B cell (primary cell): ENCODE measurements at regions not wholly inside any gene's neighbourhood (a gene's known extent, or its start where the extent isn't known, plus 50 kb on each side); places are given as distances from the start of the nearest gene placed in this dataset.

Experiments used
- ATAC-seq: fragments of 200-7000 bp; cut with Tn5 transposase; one replicate; pipeline ENCODE4 v1.10.0; 2021; ENCODE audit warnings: low read depth, mild to moderate bottlenecking, moderate number of reproducible peaks, moderate library complexity
- CTCF ChIA-PET: fragments of 350-600 bp; sonication (Branson Sonifier 250); formaldehyde crosslinking; loops from one replicate; lab custom pipeline; 2021; ENCODE audit warnings: antibody characterized with exemption, inconsistent platforms; lab: Charles Lee
- POLR2A ChIA-PET: fragments of 350-600 bp; sonication (Branson Sonifier 250); formaldehyde crosslinking; loops from one replicate; lab custom pipeline; 2021; ENCODE audit warnings: antibody characterized with exemption; lab: Charles Lee
- DNase-seq: peaks from one replicate; pipeline ENCODE4 v3.0.0; 2013
- H2AFZ ChIP-seq: 2 replicates; pipeline ENCODE4 v1.6.1; 2012; ENCODE audit warnings: mild to moderate bottlenecking, low read depth, low read length; ENCODE audit not compliant: insufficient read depth, poor library complexity, severe bottlenecking
- H3K27ac ChIP-seq, 2 donors: 1 replicate in 1 of 2; 2 replicates in 1 of 2; pipeline ENCODE4 v1.5.1; 2012 to 2013; ENCODE audit warnings: low read length in 2 of 2, mild to moderate bottlenecking in 2 of 2, moderate library complexity in 1 of 2
- H3K27me3 ChIP-seq, 4 experiments: fragments of 200-600 bp in 1 of 4; sonication (generic) in 1 of 4; replicated peaks in 1 of 4; 1 replicate in 2 of 4; 2 replicates in 2 of 4; pipeline versions ENCODE4 v1.6.1 to v1.7.0; 2013 to 2016; ENCODE audit warnings: low read length in 3 of 4, mild to moderate bottlenecking in 2 of 4, mixed read lengths in 1 of 4, moderate library complexity in 1 of 4; ENCODE audit not compliant: insufficient read depth in 4 of 4, control insufficient read depth in 3 of 4; ENCODE audit errors: control extremely low read depth in 1 of 4
- H3K36me3 ChIP-seq, 2 experiments: replicated peaks in 1 of 2; 1 replicate in 1 of 2; 2 replicates in 1 of 2; pipeline versions ENCODE4 v1.6.1 to v1.7.1; 2013; ENCODE audit warnings: low read length in 1 of 2; ENCODE audit not compliant: insufficient read depth in 2 of 2, control insufficient read depth in 1 of 2; ENCODE audit errors: control extremely low read depth in 1 of 2, extremely low read depth in 1 of 2
- H3K4me1 ChIP-seq, 2 donors: fragments of 200-600 bp in 1 of 2; sonication (generic) in 1 of 2; 1 replicate in 1 of 2; 2 replicates in 1 of 2; pipeline versions ENCODE4 v1.5.1 to v1.6.1; 2013 to 2017; ENCODE audit warnings: low read length in 2 of 2; ENCODE audit not compliant: control insufficient read depth in 2 of 2, insufficient read depth in 2 of 2
- H3K4me2 ChIP-seq: replicated peaks from 2 replicates; pipeline ENCODE3; 2012; ENCODE audit warnings: mild to moderate bottlenecking, low read depth, low read length; ENCODE audit not compliant: poor library complexity, severe bottlenecking
- H3K4me3 ChIP-seq, 5 experiments: fragments of 200-600 bp in 1 of 5; sonication (generic) in 1 of 5; 1 replicate in 3 of 5; 2 replicates in 2 of 5; pipeline versions ENCODE4 v1.5.1 to v1.7.0; 2011 to 2016; ENCODE audit warnings: low read length in 4 of 5, mild to moderate bottlenecking in 4 of 5, low read depth in 2 of 5, control low read depth in 1 of 5, moderate library complexity in 1 of 5; ENCODE audit not compliant: insufficient read depth in 1 of 5; ENCODE audit errors: control extremely low read depth in 1 of 5, extremely low read depth in 1 of 5
- H3K79me2 ChIP-seq: fragments of 200-600 bp; sonication (generic); one replicate; pipeline ENCODE4 v1.6.0; 2016; ENCODE audit warnings: low read length; ENCODE audit not compliant: control insufficient read depth, insufficient read depth
- H3K9ac ChIP-seq: fragments of 200-600 bp; sonication (generic); 2 replicates; pipeline ENCODE4 v1.6.1; 2017; ENCODE audit warnings: mild to moderate bottlenecking, low read length, moderate library complexity
- H3K9me3 ChIP-seq, 3 donors: one replicate each; pipeline versions ENCODE4 v1.6.1 to v1.7.1; 2013; ENCODE audit warnings: low read length in 2 of 3; ENCODE audit not compliant: control insufficient read depth in 2 of 3, insufficient read depth in 1 of 3; ENCODE audit errors: control extremely low read depth in 1 of 3
- H4K20me1 ChIP-seq: 2 replicates; pipeline ENCODE4 v1.6.0; 2012; ENCODE audit warnings: mild to moderate bottlenecking, low read length; ENCODE audit not compliant: insufficient read depth, control insufficient read depth, poor library complexity, severe bottlenecking
- H3K27ac Mint-ChIP-seq: one replicate; pipeline ENCODE4 v1.8.0; 2021; ENCODE audit warnings: mixed read lengths
- H3K27me3 Mint-ChIP-seq: one replicate; pipeline ENCODE4 v1.8.0; 2021; ENCODE audit warnings: mixed read lengths
- H3K4me1 Mint-ChIP-seq: one replicate; pipeline ENCODE4 v1.8.0; 2021; ENCODE audit warnings: mixed read lengths
- H3K4me3 Mint-ChIP-seq: one replicate; pipeline ENCODE4 v1.8.0; 2021; ENCODE audit warnings: mixed read lengths
- H3K9me3 Mint-ChIP-seq: one replicate; pipeline ENCODE4 v1.8.0; 2022; ENCODE audit warnings: mixed read lengths; ENCODE audit not compliant: insufficient read depth
- CTCF ChIP-seq: fragments of 200-600 bp; IDR thresholded peaks from one replicate; pipeline ENCODE4 v1.8.0; 2022; ENCODE audit warnings: antibody characterized with exemption, mild to moderate bottlenecking
- EZH2 ChIP-seq: IDR thresholded peaks from 2 replicates; pipeline ENCODE4 v1.6.1; 2012; ENCODE audit warnings: borderline replicate concordance, low read depth, mild to moderate bottlenecking, moderate library complexity, low read length; ENCODE audit not compliant: insufficient read depth, poor library complexity, severe bottlenecking
- WGBS: methylation state at CpG from one replicate; pipeline ENCODE4 v1.1.5; 2013; ENCODE audit warnings: missing lambda C conversion rate; ENCODE audit not compliant: insufficient coverage; 5-methylcytosine and 5-hydroxymethylcytosine counted together
- intact Hi-C: fragments of 100-400 bp; cut with micrococcal nuclease; formaldehyde crosslinking; loops from one replicate; pipeline ENCODE4 v1.10.0; 2022

DNA sequence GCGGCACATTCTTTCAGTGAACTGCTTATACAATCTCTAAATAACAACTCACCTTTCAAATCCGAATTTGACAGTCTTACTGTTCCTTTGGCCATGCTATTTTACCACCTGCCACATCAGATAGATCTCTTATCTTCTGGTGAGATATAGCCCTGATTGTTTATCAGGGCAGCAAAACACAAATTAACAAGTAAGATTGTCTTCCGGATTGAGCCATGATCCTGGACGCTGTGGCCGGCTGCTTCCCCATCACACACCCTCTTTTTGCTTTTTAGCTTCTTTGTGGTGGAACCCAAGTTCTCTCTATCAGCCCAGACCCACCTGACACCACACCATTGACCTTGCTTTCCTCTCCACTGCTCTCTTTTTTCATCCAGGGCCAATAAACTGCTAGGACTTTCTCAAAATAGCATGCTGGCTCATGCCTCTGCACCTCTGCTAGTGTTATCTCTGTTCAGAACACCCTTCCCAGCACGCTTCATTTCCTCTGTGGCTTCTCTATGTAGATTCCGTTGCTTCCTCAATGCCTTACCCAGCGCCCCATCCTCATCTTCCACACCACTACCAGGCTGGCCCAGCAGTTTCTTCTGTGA is 111.8 kb upstream of the CNTNAP5 start:
- Histone ChIP-seq H2AFZ (no peak overlapping the region), H3K4me2 (no peak overlapping the region), H3K27ac (no peak overlapping the region), H3K9me3 (no peaks in the 10 kb centered on the region), H3K4me3 (no peak overlapping the region), H3K9ac (no peak overlapping the region), H3K27me3 (no peaks in the 10 kb centered on the region), H3K4me1 (no peaks in the 10 kb centered on the region), H3K36me3 (no peaks in the 10 kb centered on the region), H4K20me1 (no peaks in the 10 kb centered on the region), H3K79me2 (no peaks in the 10 kb centered on the region)
- intact Hi-C loops = no loop called here
- peaks cover 2% of the 10 kb centered on the region for H3K9me3 Mint-ChIP-seq
- H3K4me3 Mint-ChIP-seq = no peak overlapping the region
- DNase-seq (no peak), ATAC-seq (no peak)
- H3K27ac Mint-ChIP-seq = no peak overlapping the region
- TF ChIP-seq CTCF (no peak), EZH2 (no peak)
- no peaks in the 10 kb centered on the region for H3K4me1 Mint-ChIP-seq
- WGBS = 5% methylated on average over 8 of the region's 8 CpGs
- ChIA-PET CTCF (no interaction called here), POLR2A (no interaction called here)
- H3K27me3 Mint-ChIP-seq = no peaks in the 10 kb centered on the region

DNA sequence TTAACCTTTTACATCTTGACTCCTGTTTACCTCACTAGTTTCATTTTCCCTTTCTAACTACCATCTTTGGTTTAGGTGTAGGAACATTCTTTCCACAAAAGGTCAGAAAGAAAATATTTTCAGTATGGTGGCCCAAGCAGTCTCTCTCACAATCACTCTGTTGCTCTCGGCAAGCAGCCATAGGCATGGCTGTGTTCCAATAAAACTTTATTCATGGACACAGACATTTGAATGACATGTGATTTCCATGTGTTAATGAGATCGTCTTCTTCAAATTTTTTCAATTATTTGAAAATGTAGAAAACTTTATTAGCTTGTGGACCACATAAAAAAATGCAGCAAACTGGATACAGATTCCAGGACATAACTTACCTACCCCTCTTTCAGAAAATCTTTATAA is 109.7 kb upstream of the CNTNAP5 start:
- H3K9ac ChIP-seq = no peak overlapping the region
- no CpG with 5 or more reads among the region's 2 CpGs for WGBS
- H3K9me3 ChIP-seq = no peaks in the 10 kb centered on the region
- H3K27me3 ChIP-seq = no peaks in the 10 kb centered on the region
- DNase-seq = no peak
- H3K4me1 ChIP-seq = no peaks in the 10 kb centered on the region
- H3K27ac ChIP-seq = no peak overlapping the region
- H3K79me2 ChIP-seq = no peaks in the 10 kb centered on the region
- no peak for ATAC-seq
- no peaks in the 10 kb centered on the region for H3K36me3 ChIP-seq
- Mint-ChIP-seq H3K4me3 (no peak overlapping the region), H3K4me1 (no peaks in the 10 kb centered on the region), H3K27me3 (no peaks in the 10 kb centered on the region), H3K9me3 (peaks cover 2% of the 10 kb centered on the region), H3K27ac (no peak overlapping the region)
- CTCF ChIA-PET = no interaction called here
- TF ChIP-seq CTCF = no peak
- TF ChIP-seq EZH2 = no peak
- intact Hi-C loops = no loop called here
- no peak overlapping the region for H2AFZ ChIP-seq
- POLR2A ChIA-PET = no interaction called here
- H3K4me3 ChIP-seq = no peak overlapping the region
- H4K20me1 ChIP-seq = no peaks in the 10 kb centered on the region
- no peak overlapping the region for H3K4me2 ChIP-seq
